ENCODE measurements at regions not wholly inside any gene's neighbourhood (a gene's known extent, or its start where the extent isn't known, plus 50 kb on each side); places are given as distances from the start of the nearest gene placed in this dataset.

- no peak for TF ChIP-seq L3MBTL2 (conservative IDR thresholded peaks at IDR 0.05)
- TF ChIP-seq SP1 (IDR thresholded peaks at IDR 0.05), result no peak
- TF ChIP-seq TARDBP (IDR thresholded peaks at IDR 0.05), result no peak
- TF ChIP-seq LEF1 (IDR thresholded peaks at IDR 0.05; ENCODE audit: borderline replicate concordance), result no peak
- TF ChIP-seq HDGF (IDR thresholded peaks at IDR 0.05; ENCODE audit: borderline replicate concordance), result no peak
- TF ChIP-seq BHLHE40 (IDR thresholded peaks at IDR 0.05; ENCODE audit: borderline replicate concordance), result no peak
- TF ChIP-seq ELF4 (IDR thresholded peaks at IDR 0.05), result no peak
- no peak for TF ChIP-seq FOXM1 (IDR thresholded peaks at IDR 0.05; ENCODE audit: borderline replicate concordance)
- no peak for TF ChIP-seq ARNT (IDR thresholded peaks at IDR 0.05)
Observed at GRCh38 chr3:117091676-117092075, 382.1 kb downstream of the TUSC7 start.
